ENCODE measurements at regions not wholly inside any gene's neighbourhood (a gene's known extent, or its start where the extent isn't known, plus 50 kb on each side); places are given as distances from the start of the nearest gene placed in this dataset.

DNA sequence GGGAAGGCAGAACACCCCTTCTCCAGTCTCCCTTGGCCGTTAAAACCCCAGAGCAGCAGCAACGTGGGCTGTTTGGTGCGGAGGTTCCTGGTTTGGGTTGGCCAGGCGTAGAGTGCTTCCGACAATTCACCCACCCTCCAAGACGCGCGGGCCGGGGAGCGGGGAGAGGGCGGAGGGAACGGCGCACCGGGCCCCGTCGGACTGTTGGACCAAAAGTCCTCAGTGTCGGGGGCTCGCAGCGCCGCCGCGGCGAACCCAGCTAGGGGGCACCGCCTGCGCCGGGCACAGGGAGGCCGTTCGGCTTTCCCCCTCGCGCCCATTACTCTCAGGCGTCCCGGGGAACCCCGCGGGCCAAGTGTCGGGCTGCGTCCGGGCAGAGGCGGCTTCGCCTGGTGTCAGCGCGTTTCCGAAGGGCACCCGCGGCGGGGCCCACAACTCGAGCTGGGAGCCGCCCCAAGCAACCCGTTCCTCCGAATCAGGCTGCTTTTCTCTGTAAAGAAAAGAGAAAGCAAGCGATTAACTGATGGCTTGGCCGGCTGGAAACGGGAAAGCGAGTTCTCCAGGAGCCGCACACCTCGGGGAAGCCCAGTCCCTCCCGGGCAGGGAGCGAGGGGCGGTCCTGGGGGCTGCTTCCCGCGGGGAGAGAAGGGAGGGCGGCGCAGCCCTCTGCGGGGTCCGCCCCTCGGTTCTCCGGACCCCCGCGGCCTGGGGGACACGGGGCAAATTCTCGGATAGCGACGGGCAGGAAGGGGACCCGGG is 145.5 kb downstream of the ERCC6L2 start:
- Histone ChIP-seq H3K4me3 (ENCODE audit: low read length, poor library complexity, severe bottlenecking) (no peak overlapping the region), H3K79me2 (ENCODE audit: insufficient read depth, low read length) (no peaks in the 10 kb centered on the region), H3K27me3 (ENCODE audit: insufficient read depth, low read length, poor library complexity, severe bottlenecking) (no peaks in the 10 kb centered on the region), H2AFZ (ENCODE audit: low read length) (no peak overlapping the region), H3K4me2 (ENCODE audit: low read depth, low read length, poor library complexity, severe bottlenecking) (no peak overlapping the region), H3K9me2 (replicated peaks; ENCODE audit: low read depth, low read length) (no peaks in the 10 kb centered on the region), H3K36me3 (ENCODE audit: insufficient read depth, low read length) (no peaks in the 10 kb centered on the region), H3F3A (ENCODE audit: low read depth) (no peaks in the 10 kb centered on the region), H3K4me1 (ENCODE audit: insufficient read depth, low read length, poor library complexity, severe bottlenecking) (peaks cover 11% of the 10 kb centered on the region), H3K9ac (ENCODE audit: low read depth, low read length, poor library complexity, severe bottlenecking) (no peak overlapping the region), H4K20me1 (ENCODE audit: insufficient read depth, low read length, poor library complexity, severe bottlenecking) (no peaks in the 10 kb centered on the region), H3K9me3 (ENCODE audit: insufficient read depth, low read depth, low read length) (no peaks in the 10 kb centered on the region)
- TF ChIP-seq, protein P1, sequence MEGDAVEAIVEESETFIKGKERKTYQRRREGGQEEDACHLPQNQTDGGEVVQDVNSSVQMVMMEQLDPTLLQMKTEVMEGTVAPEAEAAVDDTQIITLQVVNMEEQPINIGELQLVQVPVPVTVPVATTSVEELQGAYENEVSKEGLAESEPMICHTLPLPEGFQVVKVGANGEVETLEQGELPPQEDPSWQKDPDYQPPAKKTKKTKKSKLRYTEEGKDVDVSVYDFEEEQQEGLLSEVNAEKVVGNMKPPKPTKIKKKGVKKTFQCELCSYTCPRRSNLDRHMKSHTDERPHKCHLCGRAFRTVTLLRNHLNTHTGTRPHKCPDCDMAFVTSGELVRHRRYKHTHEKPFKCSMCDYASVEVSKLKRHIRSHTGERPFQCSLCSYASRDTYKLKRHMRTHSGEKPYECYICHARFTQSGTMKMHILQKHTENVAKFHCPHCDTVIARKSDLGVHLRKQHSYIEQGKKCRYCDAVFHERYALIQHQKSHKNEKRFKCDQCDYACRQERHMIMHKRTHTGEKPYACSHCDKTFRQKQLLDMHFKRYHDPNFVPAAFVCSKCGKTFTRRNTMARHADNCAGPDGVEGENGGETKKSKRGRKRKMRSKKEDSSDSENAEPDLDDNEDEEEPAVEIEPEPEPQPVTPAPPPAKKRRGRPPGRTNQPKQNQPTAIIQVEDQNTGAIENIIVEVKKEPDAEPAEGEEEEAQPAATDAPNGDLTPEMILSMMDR (conservative IDR thresholded peaks at IDR 0.05; ENCODE audit: low read length), result no peak
- no peak for TF ChIP-seq EZH2phosphoT487 (IDR thresholded peaks at IDR 0.05; ENCODE audit: borderline replicate concordance)

DNA sequence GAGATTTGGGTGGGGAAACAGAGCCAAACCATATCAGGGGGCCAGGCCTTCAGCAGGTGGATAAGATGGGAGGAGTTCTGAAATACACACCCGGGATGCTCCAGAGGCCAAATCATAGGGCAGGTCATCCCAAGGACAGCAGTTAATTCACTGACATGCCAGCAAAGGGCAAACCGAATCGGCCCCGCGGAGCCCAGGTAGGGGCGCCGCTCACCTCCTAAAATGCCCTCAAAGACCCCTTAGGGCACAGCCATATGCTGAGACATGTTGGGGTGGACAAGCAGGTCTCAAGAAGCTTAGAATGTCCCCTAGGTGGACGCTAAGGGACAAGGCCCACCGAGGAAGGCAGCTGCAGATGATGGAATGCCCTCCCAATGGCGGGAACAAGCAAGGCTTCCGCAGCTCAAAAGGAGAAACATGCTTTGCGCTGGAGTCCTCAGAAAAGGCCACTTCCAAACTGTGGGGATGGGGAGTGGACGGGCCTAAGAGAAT is 144.9 kb downstream of the ERCC6L2 start:
- Histone ChIP-seq H3K4me2 (ENCODE audit: low read depth, low read length, poor library complexity, severe bottlenecking) (no peak overlapping the region), H3K9me3 (ENCODE audit: insufficient read depth, low read depth, low read length) (no peaks in the 10 kb centered on the region), H3K27me3 (ENCODE audit: insufficient read depth, low read length, poor library complexity, severe bottlenecking) (no peaks in the 10 kb centered on the region), H3K4me3 (ENCODE audit: low read length, poor library complexity, severe bottlenecking) (no peak overlapping the region), H3K36me3 (ENCODE audit: insufficient read depth, low read length) (no peaks in the 10 kb centered on the region), H3K4me1 (ENCODE audit: insufficient read depth, low read length, poor library complexity, severe bottlenecking) (peaks cover 14% of the 10 kb centered on the region), H3K9me2 (replicated peaks; ENCODE audit: low read depth, low read length) (no peaks in the 10 kb centered on the region), H2AFZ (ENCODE audit: low read length) (no peak overlapping the region), H3K79me2 (ENCODE audit: insufficient read depth, low read length) (no peaks in the 10 kb centered on the region), H3F3A (ENCODE audit: low read depth) (no peaks in the 10 kb centered on the region), H4K20me1 (ENCODE audit: insufficient read depth, low read length, poor library complexity, severe bottlenecking) (no peaks in the 10 kb centered on the region), H3K9ac (ENCODE audit: low read depth, low read length, poor library complexity, severe bottlenecking) (no peak overlapping the region)
- no peak for TF ChIP-seq EZH2phosphoT487 (IDR thresholded peaks at IDR 0.05; ENCODE audit: borderline replicate concordance)
- TF ChIP-seq, protein P1 (conservative IDR thresholded peaks at IDR 0.05; ENCODE audit: low read length), result no peak

Measured in Loucy (cell line).